ENCODE measurements at regions not wholly inside any gene's neighbourhood (a gene's known extent, or its start where the extent isn't known, plus 50 kb on each side); places are given as distances from the start of the nearest gene placed in this dataset.

GRCh38 chr10:9848981-9849380, 1168.7 kb upstream of the CELF2 start:
- no peaks in the 10 kb centered on the region for H4K20me1 ChIP-seq (ENCODE audit: control insufficient read depth, insufficient read depth)
- FAIRE-seq, result no peak
- ChIA-PET RAD21 (ENCODE audit: unreplicated experiment) (no interaction called here), SMC1A (ENCODE audit: uncharacterized antibody, unreplicated experiment) (no interaction called here), POLR2A (no interaction called here), CTCF (no interaction called here)
- H3K36me3 ChIP-seq (ENCODE audit: control insufficient read depth in 2 of 2, insufficient read depth in 2 of 2, low read length in 1 of 2), result no peaks in the 10 kb centered on the region
- intact Hi-C loops (cut with micrococcal nuclease; ENCODE audit: unreplicated experiment), result no loop called here
- ATAC-seq, result no peak
- in situ Hi-C loops (cut with MboI), result no loop called here
- no peak for TF ChIP-seq RELB (IDR thresholded peaks at IDR 0.05; ENCODE audit: low read depth)
- no peak for TF ChIP-seq ZNF217 (IDR thresholded peaks at IDR 0.05)
- TF ChIP-seq SMAD1 (IDR thresholded peaks at IDR 0.05; ENCODE audit: low read depth, partially characterized antibody), result no peak
- TF ChIP-seq ZZZ3 (IDR thresholded peaks at IDR 0.05; ENCODE audit: control insufficient read depth, insufficient read length, low read depth), result no peak
- TF ChIP-seq DPF2 (IDR thresholded peaks at IDR 0.05), result no peak
- TF ChIP-seq ZBTB4 (CRISPR knock-in tag; IDR thresholded peaks at IDR 0.05), result no peak
- no peak for TF ChIP-seq E2F4 (IDR thresholded peaks at IDR 0.05; ENCODE audit: low read depth, low read length)
- no peak for TF ChIP-seq ZNF24 (IDR thresholded peaks at IDR 0.05)
- H3K27ac ChIP-seq (ENCODE audit: control insufficient read depth, insufficient read depth), result no peak overlapping the region
- H3K79me2 ChIP-seq (ENCODE audit: control insufficient read depth, insufficient read depth, low read length), result no peaks in the 10 kb centered on the region
- H3K4me2 ChIP-seq (ENCODE audit: control insufficient read depth, insufficient read depth), result no peak overlapping the region
- H3K4me3 ChIP-seq, result no peak overlapping the region
- no peak overlapping the region for H2AFZ ChIP-seq (ENCODE audit: control insufficient read depth, low read depth, low read length)
- no peak overlapping the region for H3K9ac ChIP-seq (ENCODE audit: control insufficient read depth, insufficient read depth, low read length)
- no TSS peak for BruUV-seq (replicated peaks)
- no peaks in the 10 kb centered on the region for H3K9me3 ChIP-seq (replicated peaks; ENCODE audit: control insufficient read depth, insufficient read depth, low read length)
- no peak for DNase-seq (ENCODE audit: low read depth, low spot score)
- no peaks in the 10 kb centered on the region for H3K27me3 ChIP-seq (replicated peaks in 1 of 2; ENCODE audit: control insufficient read depth in 2 of 2, insufficient read depth in 2 of 2, low read length in 1 of 2)
- WGBS (ENCODE audit: insufficient coverage, insufficient replicate concordance, low lambda C conversion rate, missing lambda C conversion rate), result 10% methylated on average over 2 of the region's 2 CpGs
- H3K4me1 ChIP-seq (ENCODE audit: control insufficient read depth, insufficient read depth, low read length), result no peaks in the 10 kb centered on the region
